NCI-H1417 treated with DMSO at 0.1 percent for 48 hours (cell line): ENCODE measurements at regions not wholly inside any gene's neighbourhood (a gene's known extent, or its start where the extent isn't known, plus 50 kb on each side); places are given as distances from the start of the nearest gene placed in this dataset.

ENCODE experiments used
- DNase-seq: peaks from one replicate; lab custom pipeline; 2025; lab: John Stamatoyannopoulos, UW

GRCh38 chr5:89273289-89273688 lies 390.3 kb upstream of the MEF2C start:
- no peak for DNase-seq

- no peak for DNase-seq
Observed at GRCh38 chr5:89270901-89271300, 387.9 kb upstream of the MEF2C start.

- no peak for DNase-seq
Observed at GRCh38 chr5:89269721-89270120, 386.7 kb upstream of the MEF2C start.

GRCh38 chr5:89268460-89268859 lies 385.5 kb upstream of the MEF2C start:
- no peak for DNase-seq

- no peak for DNase-seq
Observed at GRCh38 chr5:89267788-89268187, 384.8 kb upstream of the MEF2C start.

- no peak for DNase-seq
Observed at GRCh38 chr5:89265511-89266179, 382.7 kb upstream of the MEF2C start.

- no peak for DNase-seq
Observed at GRCh38 chr5:89263846-89264245, 380.9 kb upstream of the MEF2C start.

GRCh38 chr5:89262030-89262429 lies 379.0 kb upstream of the MEF2C start:
- DNase-seq: no peak

- DNase-seq: no peak
Observed at GRCh38 chr5:89260254-89260653, 377.3 kb upstream of the MEF2C start.

- DNase-seq: no peak
Observed at GRCh38 chr5:89255845-89256463, 373.0 kb upstream of the MEF2C start.

- DNase-seq: no peak
Observed at GRCh38 chr5:89253666-89254352, 370.8 kb upstream of the MEF2C start.

GRCh38 chr5:89246864-89247263 lies 363.9 kb upstream of the MEF2C start:
- no peak for DNase-seq

- DNase-seq: no peak
Observed at GRCh38 chr5:89246252-89246651, 363.3 kb upstream of the MEF2C start.

GRCh38 chr5:89243611-89244010 lies 360.6 kb upstream of the MEF2C start:
- DNase-seq: no peak

- DNase-seq: no peak
Observed at GRCh38 chr5:89241186-89241585, 358.2 kb upstream of the MEF2C start.

GRCh38 chr5:89236900-89237299 lies 353.9 kb upstream of the MEF2C start:
- DNase-seq: no peak

GRCh38 chr5:89233462-89233861 lies 350.5 kb upstream of the MEF2C start:
- DNase-seq: no peak

- no peak for DNase-seq
Observed at GRCh38 chr5:89232139-89232603, 349.2 kb upstream of the MEF2C start.

- DNase-seq: no peak
Observed at GRCh38 chr5:89230178-89230577, 347.2 kb upstream of the MEF2C start.

- no peak for DNase-seq
Observed at GRCh38 chr5:89229331-89230070, 346.5 kb upstream of the MEF2C start.

GRCh38 chr5:89228355-89228754 lies 345.4 kb upstream of the MEF2C start:
- no peak for DNase-seq

GRCh38 chr5:89218364-89218763 lies 335.4 kb upstream of the MEF2C start:
- no peak for DNase-seq

- DNase-seq: no peak
Observed at GRCh38 chr5:89216606-89217005, 333.6 kb upstream of the MEF2C start.
